GM23338 (cell line): ENCODE measurements at regions not wholly inside any gene's neighbourhood (a gene's known extent, or its start where the extent isn't known, plus 50 kb on each side); places are given as distances from the start of the nearest gene placed in this dataset.

Experiments
- POLR2AphosphoS5 ChIP-seq: IDR thresholded peaks from 2 replicates; pipeline ENCODE4 v1.6.1; 2016; ENCODE audit warnings: antibody characterized with exemption, low read depth
- TF ChIP-seq, protein P1 (sequence below): IDR thresholded peaks from one replicate; pipeline ENCODE4 v1.6.1; 2018; ENCODE audit warnings: antibody characterized with exemption; ENCODE audit not compliant: unreplicated experiment
- TF ChIP-seq, protein P2 (sequence below): fragments of 250-450 bp; sonication (Bioruptor Pico); IDR thresholded peaks from 2 replicates; pipeline ENCODE4 v1.5.0; 2020; ENCODE audit warnings: mild to moderate bottlenecking, moderate library complexity

DNA sequence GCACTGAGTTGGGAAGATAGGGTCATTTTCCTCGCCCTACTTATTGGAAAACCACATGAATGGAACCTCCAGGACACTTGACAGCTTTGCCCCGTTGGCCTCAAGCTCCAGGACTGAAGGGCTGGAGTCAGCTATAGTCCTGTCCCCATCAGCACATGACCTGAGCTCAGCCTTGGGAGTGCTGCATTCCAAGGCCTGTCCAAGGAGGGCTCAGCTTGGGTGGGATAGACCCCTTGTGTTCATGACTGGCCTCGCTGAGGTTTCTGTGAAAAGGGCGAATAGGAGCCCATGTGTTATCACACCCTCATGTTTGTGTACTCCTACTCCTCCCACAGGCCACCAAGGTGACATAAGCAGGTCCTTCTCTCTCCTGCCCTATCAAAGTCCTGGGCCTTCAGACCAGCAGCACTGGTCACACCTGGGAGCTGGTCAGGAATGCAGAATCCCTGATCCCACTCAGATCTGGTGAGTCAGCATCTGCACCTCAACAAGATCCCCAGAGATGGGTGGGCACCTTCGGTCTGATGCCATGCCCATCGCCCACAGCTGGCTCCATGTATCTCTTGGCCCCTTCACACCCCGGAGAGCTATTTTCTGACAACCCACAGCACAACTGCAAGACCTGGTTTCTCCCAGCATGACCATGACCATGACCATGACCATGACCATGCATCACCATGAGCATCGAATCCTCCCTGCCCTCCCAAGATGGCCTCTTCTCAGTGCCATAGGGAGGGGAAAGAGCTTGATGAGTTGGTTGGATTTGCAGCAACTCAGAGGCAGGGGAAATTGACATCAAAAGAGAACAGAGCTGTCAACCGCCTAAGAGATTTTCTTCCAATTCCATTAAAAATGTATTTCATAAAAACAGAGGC is 83.0 kb upstream of the RAB6C start (continued):
- TF ChIP-seq, protein P1, sequence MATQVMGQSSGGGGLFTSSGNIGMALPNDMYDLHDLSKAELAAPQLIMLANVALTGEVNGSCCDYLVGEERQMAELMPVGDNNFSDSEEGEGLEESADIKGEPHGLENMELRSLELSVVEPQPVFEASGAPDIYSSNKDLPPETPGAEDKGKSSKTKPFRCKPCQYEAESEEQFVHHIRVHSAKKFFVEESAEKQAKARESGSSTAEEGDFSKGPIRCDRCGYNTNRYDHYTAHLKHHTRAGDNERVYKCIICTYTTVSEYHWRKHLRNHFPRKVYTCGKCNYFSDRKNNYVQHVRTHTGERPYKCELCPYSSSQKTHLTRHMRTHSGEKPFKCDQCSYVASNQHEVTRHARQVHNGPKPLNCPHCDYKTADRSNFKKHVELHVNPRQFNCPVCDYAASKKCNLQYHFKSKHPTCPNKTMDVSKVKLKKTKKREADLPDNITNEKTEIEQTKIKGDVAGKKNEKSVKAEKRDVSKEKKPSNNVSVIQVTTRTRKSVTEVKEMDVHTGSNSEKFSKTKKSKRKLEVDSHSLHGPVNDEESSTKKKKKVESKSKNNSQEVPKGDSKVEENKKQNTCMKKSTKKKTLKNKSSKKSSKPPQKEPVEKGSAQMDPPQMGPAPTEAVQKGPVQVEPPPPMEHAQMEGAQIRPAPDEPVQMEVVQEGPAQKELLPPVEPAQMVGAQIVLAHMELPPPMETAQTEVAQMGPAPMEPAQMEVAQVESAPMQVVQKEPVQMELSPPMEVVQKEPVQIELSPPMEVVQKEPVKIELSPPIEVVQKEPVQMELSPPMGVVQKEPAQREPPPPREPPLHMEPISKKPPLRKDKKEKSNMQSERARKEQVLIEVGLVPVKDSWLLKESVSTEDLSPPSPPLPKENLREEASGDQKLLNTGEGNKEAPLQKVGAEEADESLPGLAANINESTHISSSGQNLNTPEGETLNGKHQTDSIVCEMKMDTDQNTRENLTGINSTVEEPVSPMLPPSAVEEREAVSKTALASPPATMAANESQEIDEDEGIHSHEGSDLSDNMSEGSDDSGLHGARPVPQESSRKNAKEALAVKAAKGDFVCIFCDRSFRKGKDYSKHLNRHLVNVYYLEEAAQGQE, result no peak
- TF ChIP-seq, protein P2, sequence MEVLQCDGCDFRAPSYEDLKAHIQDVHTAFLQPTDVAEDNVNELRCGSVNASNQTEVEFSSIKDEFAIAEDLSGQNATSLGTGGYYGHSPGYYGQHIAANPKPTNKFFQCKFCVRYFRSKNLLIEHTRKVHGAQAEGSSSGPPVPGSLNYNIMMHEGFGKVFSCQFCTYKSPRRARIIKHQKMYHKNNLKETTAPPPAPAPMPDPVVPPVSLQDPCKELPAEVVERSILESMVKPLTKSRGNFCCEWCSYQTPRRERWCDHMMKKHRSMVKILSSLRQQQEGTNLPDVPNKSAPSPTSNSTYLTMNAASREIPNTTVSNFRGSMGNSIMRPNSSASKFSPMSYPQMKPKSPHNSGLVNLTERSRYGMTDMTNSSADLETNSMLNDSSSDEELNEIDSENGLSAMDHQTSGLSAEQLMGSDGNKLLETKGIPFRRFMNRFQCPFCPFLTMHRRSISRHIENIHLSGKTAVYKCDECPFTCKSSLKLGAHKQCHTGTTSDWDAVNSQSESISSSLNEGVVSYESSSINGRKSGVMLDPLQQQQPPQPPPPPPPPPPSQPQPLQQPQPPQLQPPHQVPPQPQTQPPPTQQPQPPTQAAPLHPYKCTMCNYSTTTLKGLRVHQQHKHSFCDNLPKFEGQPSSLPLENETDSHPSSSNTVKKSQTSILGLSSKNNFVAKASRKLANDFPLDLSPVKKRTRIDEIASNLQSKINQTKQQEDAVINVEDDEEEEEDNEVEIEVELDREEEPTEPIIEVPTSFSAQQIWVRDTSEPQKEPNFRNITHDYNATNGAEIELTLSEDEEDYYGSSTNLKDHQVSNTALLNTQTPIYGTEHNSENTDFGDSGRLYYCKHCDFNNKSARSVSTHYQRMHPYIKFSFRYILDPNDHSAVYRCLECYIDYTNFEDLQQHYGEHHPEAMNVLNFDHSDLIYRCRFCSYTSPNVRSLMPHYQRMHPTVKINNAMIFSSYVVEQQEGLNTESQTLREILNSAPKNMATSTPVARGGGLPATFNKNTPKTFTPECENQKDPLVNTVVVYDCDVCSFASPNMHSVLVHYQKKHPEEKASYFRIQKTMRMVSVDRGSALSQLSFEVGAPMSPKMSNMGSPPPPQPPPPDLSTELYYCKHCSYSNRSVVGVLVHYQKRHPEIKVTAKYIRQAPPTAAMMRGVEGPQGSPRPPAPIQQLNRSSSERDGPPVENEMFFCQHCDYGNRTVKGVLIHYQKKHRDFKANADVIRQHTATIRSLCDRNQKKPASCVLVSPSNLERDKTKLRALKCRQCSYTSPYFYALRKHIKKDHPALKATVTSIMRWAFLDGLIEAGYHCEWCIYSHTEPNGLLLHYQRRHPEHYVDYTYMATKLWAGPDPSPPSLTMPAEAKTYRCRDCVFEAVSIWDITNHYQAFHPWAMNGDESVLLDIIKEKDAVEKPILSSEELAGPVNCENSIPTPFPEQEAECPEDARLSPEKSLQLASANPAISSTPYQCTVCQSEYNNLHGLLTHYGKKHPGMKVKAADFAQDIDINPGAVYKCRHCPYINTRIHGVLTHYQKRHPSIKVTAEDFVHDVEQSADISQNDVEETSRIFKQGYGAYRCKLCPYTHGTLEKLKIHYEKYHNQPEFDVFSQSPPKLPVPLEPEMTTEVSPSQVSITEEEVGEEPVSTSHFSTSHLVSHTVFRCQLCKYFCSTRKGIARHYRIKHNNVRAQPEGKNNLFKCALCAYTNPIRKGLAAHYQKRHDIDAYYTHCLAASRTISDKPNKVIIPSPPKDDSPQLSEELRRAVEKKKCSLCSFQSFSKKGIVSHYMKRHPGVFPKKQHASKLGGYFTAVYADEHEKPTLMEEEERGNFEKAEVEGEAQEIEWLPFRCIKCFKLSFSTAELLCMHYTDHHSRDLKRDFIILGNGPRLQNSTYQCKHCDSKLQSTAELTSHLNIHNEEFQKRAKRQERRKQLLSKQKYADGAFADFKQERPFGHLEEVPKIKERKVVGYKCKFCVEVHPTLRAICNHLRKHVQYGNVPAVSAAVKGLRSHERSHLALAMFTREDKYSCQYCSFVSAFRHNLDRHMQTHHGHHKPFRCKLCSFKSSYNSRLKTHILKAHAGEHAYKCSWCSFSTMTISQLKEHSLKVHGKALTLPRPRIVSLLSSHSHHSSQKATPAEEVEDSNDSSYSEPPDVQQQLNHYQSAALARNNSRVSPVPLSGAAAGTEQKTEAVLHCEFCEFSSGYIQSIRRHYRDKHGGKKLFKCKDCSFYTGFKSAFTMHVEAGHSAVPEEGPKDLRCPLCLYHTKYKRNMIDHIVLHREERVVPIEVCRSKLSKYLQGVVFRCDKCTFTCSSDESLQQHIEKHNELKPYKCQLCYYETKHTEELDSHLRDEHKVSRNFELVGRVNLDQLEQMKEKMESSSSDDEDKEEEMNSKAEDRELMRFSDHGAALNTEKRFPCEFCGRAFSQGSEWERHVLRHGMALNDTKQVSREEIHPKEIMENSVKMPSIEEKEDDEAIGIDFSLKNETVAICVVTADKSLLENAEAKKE (CRISPR knock-in tag), result no peak
- no peak for TF ChIP-seq POLR2AphosphoS5
